ENCODE measurements at regions not wholly inside any gene's neighbourhood (a gene's known extent, or its start where the extent isn't known, plus 50 kb on each side); places are given as distances from the start of the nearest gene placed in this dataset.

GRCh38 chr5:108649646-108650045 lies 98.1 kb upstream of the FER start:
- H3K36me3 ChIP-seq (ENCODE audit: insufficient read depth, low read length), result no peaks in the 10 kb centered on the region
- H4K20me1 ChIP-seq (ENCODE audit: insufficient read depth, low read length), result no peaks in the 10 kb centered on the region
- no peaks in the 10 kb centered on the region for H3K79me2 ChIP-seq (ENCODE audit: insufficient read depth, low read length)
- H2AFZ ChIP-seq (ENCODE audit: low read length), result no peak overlapping the region
- DNase-seq (ENCODE audit: insufficient read length, low spot score, missing footprints), result no peak
- no peaks in the 10 kb centered on the region for H3K27me3 ChIP-seq (ENCODE audit: insufficient read depth, low read length)
- peaks cover 10% of the 10 kb centered on the region for H3K4me1 ChIP-seq (ENCODE audit: insufficient read depth, low read length)
- TF ChIP-seq CTCF (IDR thresholded peaks at IDR 0.05; ENCODE audit: extremely low read depth, low read depth, low read length), result no peak
- H3K4me2 ChIP-seq (ENCODE audit: insufficient read depth, low read length), result no peak overlapping the region
- H3K4me3 ChIP-seq (ENCODE audit: insufficient read depth, low read length), result no peak overlapping the region
- H3K9me3 ChIP-seq (ENCODE audit: low read depth, low read length), result peaks cover 1% of the 10 kb centered on the region
- H3K27ac ChIP-seq (ENCODE audit: low read depth, low read length), result no peak overlapping the region

- DNase-seq (ENCODE audit: insufficient read length, low spot score, missing footprints), result no peak
- no peaks in the 10 kb centered on the region for H3K27me3 ChIP-seq (ENCODE audit: insufficient read depth, low read length)
These were observed 98.6 kb upstream of the FER start for GRCh38 chr5:108649106-108649505.

GRCh38 chr5:108642170-108642906 lies 105.4 kb upstream of the FER start:
- Histone ChIP-seq H3K27ac (ENCODE audit: low read depth, low read length) (no peak overlapping the region), H3K36me3 (ENCODE audit: insufficient read depth, low read length) (no peaks in the 10 kb centered on the region), H3K27me3 (ENCODE audit: insufficient read depth, low read length) (no peaks in the 10 kb centered on the region), H3K4me3 (ENCODE audit: insufficient read depth, low read length) (peak overlapping the region; percentile 55), H4K20me1 (ENCODE audit: insufficient read depth, low read length) (no peaks in the 10 kb centered on the region), H2AFZ (ENCODE audit: low read length) (peak overlapping the region; percentile 88), H3K4me1 (ENCODE audit: insufficient read depth, low read length) (peaks cover 10% of the 10 kb centered on the region), H3K79me2 (ENCODE audit: insufficient read depth, low read length) (no peaks in the 10 kb centered on the region), H3K9me3 (ENCODE audit: low read depth, low read length) (peaks cover under 1% of the 10 kb centered on the region), H3K4me2 (ENCODE audit: insufficient read depth, low read length) (peak overlapping the region; percentile 88)
- TF ChIP-seq CTCF (IDR thresholded peaks at IDR 0.05; ENCODE audit: extremely low read depth, low read depth, low read length), result peak; percentile 97
- DNase-seq (ENCODE audit: insufficient read length, low spot score, missing footprints), result peak; percentile 58

More at GRCh38 chr5:108649106-108649505, 98.6 kb upstream of the FER start:
- Histone ChIP-seq H3K36me3 (ENCODE audit: insufficient read depth, low read length) (no peaks in the 10 kb centered on the region), H3K9me3 (ENCODE audit: low read depth, low read length) (peaks cover 1% of the 10 kb centered on the region), H3K79me2 (ENCODE audit: insufficient read depth, low read length) (no peaks in the 10 kb centered on the region), H3K4me3 (ENCODE audit: insufficient read depth, low read length) (no peak overlapping the region), H3K27ac (ENCODE audit: low read depth, low read length) (no peak overlapping the region), H3K4me2 (ENCODE audit: insufficient read depth, low read length) (no peak overlapping the region), H4K20me1 (ENCODE audit: insufficient read depth, low read length) (no peaks in the 10 kb centered on the region), H3K4me1 (ENCODE audit: insufficient read depth, low read length) (peaks cover 4% of the 10 kb centered on the region), H2AFZ (ENCODE audit: low read length) (no peak overlapping the region)
- TF ChIP-seq CTCF (IDR thresholded peaks at IDR 0.05; ENCODE audit: extremely low read depth, low read depth, low read length), result no peak

GRCh38 chr5:108641596-108641995 lies 106.1 kb upstream of the FER start:
- DNase-seq (ENCODE audit: insufficient read length, low spot score, missing footprints), result no peak
- H3K27ac ChIP-seq (ENCODE audit: low read depth, low read length), result no peak overlapping the region
- H3K79me2 ChIP-seq (ENCODE audit: insufficient read depth, low read length), result no peaks in the 10 kb centered on the region
- no peak overlapping the region for H2AFZ ChIP-seq (ENCODE audit: low read length)
- TF ChIP-seq CTCF (IDR thresholded peaks at IDR 0.05; ENCODE audit: extremely low read depth, low read depth, low read length), result no peak
- H3K4me1 ChIP-seq (ENCODE audit: insufficient read depth, low read length), result peaks cover 10% of the 10 kb centered on the region
- no peaks in the 10 kb centered on the region for H4K20me1 ChIP-seq (ENCODE audit: insufficient read depth, low read length)
- no peaks in the 10 kb centered on the region for H3K36me3 ChIP-seq (ENCODE audit: insufficient read depth, low read length)
- H3K4me2 ChIP-seq (ENCODE audit: insufficient read depth, low read length), result peak overlapping the region; percentile 88
- H3K4me3 ChIP-seq (ENCODE audit: insufficient read depth, low read length), result no peak overlapping the region
- no peaks in the 10 kb centered on the region for H3K9me3 ChIP-seq (ENCODE audit: low read depth, low read length)
- no peaks in the 10 kb centered on the region for H3K27me3 ChIP-seq (ENCODE audit: insufficient read depth, low read length)

Data from osteoblast (primary cell).